Tibial artery (tissue), 4 donors: ENCODE measurements at regions not wholly inside any gene's neighbourhood (a gene's known extent, or its start where the extent isn't known, plus 50 kb on each side); places are given as distances from the start of the nearest gene placed in this dataset.

Source experiments
- DNase-seq, 2 donors: peaks; one replicate each; pipeline ENCODE4 v3.0.0-alpha.2; 2019
- H3K27ac ChIP-seq, 2 donors: fragments of 200-600 bp; sonication (generic) in 1 of 2; 1 replicate in 1 of 2; 2 replicates in 1 of 2; pipeline ENCODE4 v1.5.1; 2018 to 2019; ENCODE audit warnings: mild to moderate bottlenecking in 1 of 2
- H3K27me3 ChIP-seq, 2 donors: fragments of 200-600 bp; sonication (generic) in 1 of 2; one replicate each; pipeline versions ENCODE4 v1.5.1 to v1.6.0; 2016 to 2019
- H3K36me3 ChIP-seq, 3 donors: fragments of 200-600 bp; sonication (generic) in 2 of 3; one replicate each; pipeline ENCODE4 v1.5.1; 2016 to 2019; ENCODE audit warnings: mild to moderate bottlenecking in 2 of 3
- H3K4me1 ChIP-seq, 4 donors: fragments of 200-600 bp; sonication (generic) in 2 of 4; 1 replicate in 3 of 4; 2 replicates in 1 of 4; pipeline ENCODE4 v1.5.1; 2016 to 2019
- H3K4me3 ChIP-seq, 2 donors: fragments of 200-600 bp; sonication (generic) in 1 of 2; 1 replicate in 1 of 2; 2 replicates in 1 of 2; pipeline ENCODE4 v1.5.1; 2018 to 2019; ENCODE audit warnings: mild to moderate bottlenecking in 2 of 2
- H3K9me3 ChIP-seq, 3 donors: fragments of 200-600 bp; sonication (generic) in 1 of 3; one replicate each; pipeline ENCODE4 v1.5.1; 2016 to 2019
- CTCF ChIP-seq, 2 experiments: fragments of 200-600 bp in 1 of 2; fragments of 450-650 bp in 1 of 2; IDR thresholded peaks; one replicate each; pipeline ENCODE4 v1.5.1; 2017 to 2019; ENCODE audit warnings: antibody characterized with exemption in 2 of 2, mild to moderate bottlenecking in 1 of 2, moderate library complexity in 1 of 2
- intact Hi-C: fragments of 100-400 bp; cut with DNase I; formaldehyde crosslinking; loops from one replicate; pipeline ENCODE4 v1.15.0; 2023; ENCODE audit warnings: low total_unique reads

- no peak overlapping the region for H3K4me3 ChIP-seq
- no peaks in the 10 kb centered on the region for H3K36me3 ChIP-seq
- intact Hi-C loops: no loop called here
- TF ChIP-seq CTCF (IDR thresholded peaks at IDR 0.05): no peak
- no peaks in the 10 kb centered on the region for H3K9me3 ChIP-seq
- peaks cover 0 to 27% (median 16%) of the 10 kb centered on the region in 4 donors for H3K4me1 ChIP-seq
- H3K27ac ChIP-seq: no peak overlapping the region
- no peak for DNase-seq
- H3K27me3 ChIP-seq: no peaks in the 10 kb centered on the region
These were observed 187.2 kb upstream of the CXCL12 start for GRCh38 chr10:44572146-44572545.

GRCh38 chr10:44573821-44574220, 188.9 kb upstream of the CXCL12 start:
- Histone ChIP-seq H3K36me3 (no peaks in the 10 kb centered on the region), H3K27ac (no peak overlapping the region), H3K4me1 (peaks cover 0 to 26% (median 16%) of the 10 kb centered on the region in 4 donors), H3K27me3 (no peaks in the 10 kb centered on the region), H3K9me3 (no peaks in the 10 kb centered on the region), H3K4me3 (no peak overlapping the region)
- TF ChIP-seq CTCF (IDR thresholded peaks at IDR 0.05): no peak
- intact Hi-C loops: no loop called here
- DNase-seq: no peak

GRCh38 chr10:44574596-44575480, 189.9 kb upstream of the CXCL12 start:
- intact Hi-C loops: no loop called here
- Histone ChIP-seq H3K4me1 (peaks cover 0 to 16% (median 9%) of the 10 kb centered on the region in 4 donors), H3K27me3 (no peaks in the 10 kb centered on the region), H3K27ac (no peak overlapping the region), H3K4me3 (no peak overlapping the region), H3K36me3 (no peaks in the 10 kb centered on the region), H3K9me3 (no peaks in the 10 kb centered on the region)
- TF ChIP-seq CTCF (IDR thresholded peaks at IDR 0.05): no peak
- no peak for DNase-seq

- TF ChIP-seq CTCF (IDR thresholded peaks at IDR 0.05): no peak
- no peak overlapping the region for H3K27ac ChIP-seq
- H3K4me1 ChIP-seq: peaks cover 0 to 6% (median under 1%) of the 10 kb centered on the region in 4 donors
- H3K27me3 ChIP-seq: no peaks in the 10 kb centered on the region
- intact Hi-C loops: no loop called here
- H3K4me3 ChIP-seq: no peak overlapping the region
- H3K9me3 ChIP-seq: no peaks in the 10 kb centered on the region
- no peak for DNase-seq
- H3K36me3 ChIP-seq: no peaks in the 10 kb centered on the region
These were observed 190.9 kb upstream of the CXCL12 start for GRCh38 chr10:44575601-44576380.

- no peak overlapping the region for H3K27ac ChIP-seq
- H3K9me3 ChIP-seq: no peaks in the 10 kb centered on the region
- TF ChIP-seq CTCF (IDR thresholded peaks at IDR 0.05): no peak
- intact Hi-C loops: no loop called here
- no peaks in the 10 kb centered on the region for H3K4me1 ChIP-seq
- H3K27me3 ChIP-seq: no peaks in the 10 kb centered on the region
- no peak overlapping the region for H3K4me3 ChIP-seq
- H3K36me3 ChIP-seq: no peaks in the 10 kb centered on the region
- DNase-seq: no peak
These were observed 191.8 kb upstream of the CXCL12 start for GRCh38 chr10:44576702-44577191.
